CD4-positive, alpha-beta T cell (primary cell): ENCODE measurements at regions not wholly inside any gene's neighbourhood (a gene's known extent, or its start where the extent isn't known, plus 50 kb on each side); places are given as distances from the start of the nearest gene placed in this dataset.

Source experiments
- ATAC-seq: fragments of 200-7000 bp; cut with Tn5 transposase; one replicate; pipeline ENCODE4 v1.10.0; 2022; ENCODE audit warnings: mild to moderate bottlenecking; ENCODE audit not compliant: poor library complexity
- CTCF ChIA-PET: fragments of 350-600 bp; sonication (Branson Sonifier 250); formaldehyde crosslinking; loops from one replicate; lab custom pipeline; 2021; ENCODE audit warnings: antibody characterized with exemption, inconsistent platforms; lab: Charles Lee
- POLR2A ChIA-PET: fragments of 350-600 bp; sonication (Branson Sonifier 250); formaldehyde crosslinking; loops from one replicate; lab custom pipeline; 2021; ENCODE audit warnings: antibody characterized with exemption, inconsistent platforms; lab: Charles Lee
- DNase-seq, 14 experiments: peaks; one replicate each; pipeline ENCODE4 v3.0.0-alpha.2; 2013 to 2020; ENCODE audit warnings: mixed read lengths in 2 of 14
- H3K27ac ChIP-seq, 2 donors: one replicate each; pipeline versions ENCODE4 v1.5.1 to v1.7.0; 2013; ENCODE audit warnings: low read length in 2 of 2, low read depth in 1 of 2, mild to moderate bottlenecking in 1 of 2
- H3K27me3 ChIP-seq, 2 experiments: 1 replicate in 1 of 2; 2 replicates in 1 of 2; pipeline versions ENCODE4 v1.6.1 to v1.7.0; 2013; ENCODE audit warnings: low read length in 2 of 2, control low read depth in 1 of 2, mild to moderate bottlenecking in 1 of 2, moderate library complexity in 1 of 2; ENCODE audit not compliant: insufficient read depth in 2 of 2, control insufficient read depth in 1 of 2
- H3K36me3 ChIP-seq: one replicate; pipeline ENCODE4 v1.6.1; 2013; ENCODE audit warnings: low read length, control low read depth; ENCODE audit not compliant: insufficient read depth
- H3K4me1 ChIP-seq: one replicate; pipeline ENCODE4 v1.6.1; 2013; ENCODE audit warnings: low read length, control low read depth; ENCODE audit not compliant: insufficient read depth
- H3K4me3 ChIP-seq: one replicate; pipeline ENCODE4 v1.5.1; 2013; ENCODE audit warnings: mild to moderate bottlenecking, low read length, moderate library complexity
- H3K9me3 ChIP-seq, 2 experiments: 1 replicate in 1 of 2; 2 replicates in 1 of 2; pipeline versions ENCODE4 v1.6.1 to v1.7.0; 2013; ENCODE audit warnings: low read length in 2 of 2, mild to moderate bottlenecking in 2 of 2, control low read depth in 1 of 2, moderate library complexity in 1 of 2; ENCODE audit not compliant: control insufficient read depth in 1 of 2, insufficient read depth in 1 of 2
- H3K27ac Mint-ChIP-seq: one replicate; pipeline ENCODE4 v1.8.0; 2020; ENCODE audit warnings: mixed read lengths
- H3K27me3 Mint-ChIP-seq: one replicate; pipeline ENCODE4 v1.8.0; 2021; ENCODE audit warnings: mixed read lengths
- H3K36me3 Mint-ChIP-seq: one replicate; pipeline ENCODE4 v1.8.0; 2021; ENCODE audit warnings: low read depth, mixed read lengths
- H3K4me1 Mint-ChIP-seq: one replicate; pipeline ENCODE4 v1.8.0; 2021; ENCODE audit warnings: low read depth, mixed read lengths
- H3K4me3 Mint-ChIP-seq: one replicate; pipeline ENCODE4 v1.8.0; 2020; ENCODE audit warnings: mild to moderate bottlenecking, mixed read lengths
- H3K9me3 Mint-ChIP-seq: one replicate; pipeline ENCODE4 v1.8.0; 2020; ENCODE audit warnings: mixed read lengths
- CTCF ChIP-seq: fragments of 200-600 bp; IDR thresholded peaks from one replicate; pipeline ENCODE4 v1.8.0; 2022; ENCODE audit warnings: antibody characterized with exemption, mild to moderate bottlenecking
- intact Hi-C, 2 experiments: fragments of 100-400 bp; cut with DNase I in 1 of 2; cut with micrococcal nuclease in 1 of 2; formaldehyde crosslinking; loops; one replicate each; pipeline versions ENCODE4 v1.15.1 to v1.9.0; 2023 to 2025; cut with DNase I, micrococcal nuclease

GRCh38 chr17:12320286-12320685 is 299.6 kb downstream of the MAP2K4 start:
- Histone ChIP-seq H3K9me3 (peaks cover 0 to 8% of the 10 kb centered on the region in 2 experiments), H3K36me3 (no peaks in the 10 kb centered on the region), H3K27ac (no peak overlapping the region), H3K27me3 (no peaks in the 10 kb centered on the region), H3K4me1 (no peaks in the 10 kb centered on the region), H3K4me3 (no peak overlapping the region)
- ChIA-PET POLR2A (no interaction called here), CTCF (no interaction called here)
- Mint-ChIP-seq H3K36me3 (no peaks in the 10 kb centered on the region), H3K27ac (no peak overlapping the region), H3K9me3 (peaks cover 4% of the 10 kb centered on the region), H3K27me3 (no peaks in the 10 kb centered on the region), H3K4me3 (no peak overlapping the region), H3K4me1 (no peaks in the 10 kb centered on the region)
- no peak for ATAC-seq
- intact Hi-C loops: no loop called here
- no peak for TF ChIP-seq CTCF
- DNase-seq: no peak

- no peaks in the 10 kb centered on the region for H3K27me3 ChIP-seq
- no peaks in the 10 kb centered on the region for H3K27me3 Mint-ChIP-seq
- peaks cover 10% of the 10 kb centered on the region for H3K9me3 Mint-ChIP-seq
- no peak for TF ChIP-seq CTCF
- POLR2A ChIA-PET: no interaction called here
- H3K27ac Mint-ChIP-seq: no peak overlapping the region
- no peaks in the 10 kb centered on the region for H3K36me3 ChIP-seq
- H3K27ac ChIP-seq: no peak overlapping the region
- H3K4me1 ChIP-seq: no peaks in the 10 kb centered on the region
- H3K4me3 Mint-ChIP-seq: no peak overlapping the region
- intact Hi-C loops: no loop called here
- CTCF ChIA-PET: no interaction called here
- no peaks in the 10 kb centered on the region for H3K36me3 Mint-ChIP-seq
- DNase-seq: no peak
- no peaks in the 10 kb centered on the region for H3K4me1 Mint-ChIP-seq
- no peak for ATAC-seq
- no peak overlapping the region for H3K4me3 ChIP-seq
- peaks cover 0 to 28% of the 10 kb centered on the region in 2 experiments for H3K9me3 ChIP-seq
Observed at GRCh38 chr17:12328204-12328603, 307.5 kb downstream of the MAP2K4 start.

DNA sequence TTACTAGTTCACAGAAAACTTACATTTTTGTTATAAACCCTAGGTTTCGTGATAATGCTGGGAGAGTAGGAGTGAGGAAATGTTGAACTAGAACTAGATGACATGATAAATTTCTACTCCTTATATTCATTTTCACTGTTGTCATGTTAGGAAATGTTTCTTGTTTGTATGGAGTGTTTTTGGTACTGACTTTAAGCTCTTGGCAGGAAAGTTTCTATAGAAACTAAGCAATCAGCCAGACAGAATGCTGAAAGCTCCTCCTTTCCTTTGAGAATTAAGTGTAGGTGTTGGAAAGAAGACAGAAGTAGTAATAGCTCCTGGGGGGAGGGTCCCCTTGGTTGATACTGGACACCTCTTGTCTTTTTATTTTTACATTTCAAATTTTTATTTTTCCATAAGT is 309.8 kb downstream of the MAP2K4 start:
- Mint-ChIP-seq H3K4me3 (no peak overlapping the region), H3K36me3 (no peaks in the 10 kb centered on the region), H3K27ac (no peak overlapping the region), H3K4me1 (no peaks in the 10 kb centered on the region), H3K27me3 (no peaks in the 10 kb centered on the region), H3K9me3 (peaks cover 10% of the 10 kb centered on the region)
- H3K27ac ChIP-seq: no peak overlapping the region
- H3K36me3 ChIP-seq: no peaks in the 10 kb centered on the region
- ChIA-PET CTCF (no interaction called here), POLR2A (no interaction called here)
- no peak for TF ChIP-seq CTCF
- H3K9me3 ChIP-seq: peaks cover 0 to 28% of the 10 kb centered on the region in 2 experiments
- no peak overlapping the region for H3K4me3 ChIP-seq
- no peak for DNase-seq
- intact Hi-C loops: no loop called here
- no peaks in the 10 kb centered on the region for H3K4me1 ChIP-seq
- ATAC-seq: no peak
- no peaks in the 10 kb centered on the region for H3K27me3 ChIP-seq
